ENCODE measurements at regions not wholly inside any gene's neighbourhood (a gene's known extent, or its start where the extent isn't known, plus 50 kb on each side); places are given as distances from the start of the nearest gene placed in this dataset.
"Not testable (repeated sequence)": the region's sequence is repeated elsewhere in the genome, so short reads cannot be mapped to it uniquely, and the experiment has no call there.

DNA sequence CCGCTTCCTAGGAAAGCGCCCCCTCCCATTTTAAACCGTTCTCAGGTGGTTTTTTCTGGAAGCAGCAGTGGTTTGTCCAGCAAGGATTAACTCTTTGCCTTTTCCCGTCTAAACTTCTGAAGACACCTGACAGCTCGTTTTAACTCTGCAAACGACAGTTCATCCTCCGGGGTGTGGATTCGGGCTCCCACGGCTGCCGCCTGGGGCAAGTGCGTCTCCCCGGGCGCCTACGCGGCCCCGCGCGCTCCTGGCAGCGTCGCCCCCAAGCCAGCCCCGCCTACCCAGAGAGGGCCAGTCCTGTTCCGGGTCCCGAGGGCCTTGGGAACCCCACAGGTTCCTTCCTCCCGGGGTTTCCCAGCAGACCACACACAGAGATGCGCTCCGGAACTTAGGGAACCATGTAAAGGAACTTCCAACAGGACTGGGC lies 54.4 kb downstream of the PRR18 start:
- H3K4me1 Mint-ChIP-seq, result peaks cover 1% of the 10 kb centered on the region
- peaks cover 73% of the 10 kb centered on the region for H3K27me3 Mint-ChIP-seq (ENCODE audit: low read depth)
- peak overlapping the region; percentile 56 for H3K4me3 Mint-ChIP-seq
- no peaks in the 10 kb centered on the region for H3K9me3 Mint-ChIP-seq
- H3K36me3 Mint-ChIP-seq, result no peaks in the 10 kb centered on the region
- no peak for DNase-seq (ENCODE audit: low spot score in 2 of 2, unreplicated experiment in 2 of 2)
- TF ChIP-seq, protein P1, sequence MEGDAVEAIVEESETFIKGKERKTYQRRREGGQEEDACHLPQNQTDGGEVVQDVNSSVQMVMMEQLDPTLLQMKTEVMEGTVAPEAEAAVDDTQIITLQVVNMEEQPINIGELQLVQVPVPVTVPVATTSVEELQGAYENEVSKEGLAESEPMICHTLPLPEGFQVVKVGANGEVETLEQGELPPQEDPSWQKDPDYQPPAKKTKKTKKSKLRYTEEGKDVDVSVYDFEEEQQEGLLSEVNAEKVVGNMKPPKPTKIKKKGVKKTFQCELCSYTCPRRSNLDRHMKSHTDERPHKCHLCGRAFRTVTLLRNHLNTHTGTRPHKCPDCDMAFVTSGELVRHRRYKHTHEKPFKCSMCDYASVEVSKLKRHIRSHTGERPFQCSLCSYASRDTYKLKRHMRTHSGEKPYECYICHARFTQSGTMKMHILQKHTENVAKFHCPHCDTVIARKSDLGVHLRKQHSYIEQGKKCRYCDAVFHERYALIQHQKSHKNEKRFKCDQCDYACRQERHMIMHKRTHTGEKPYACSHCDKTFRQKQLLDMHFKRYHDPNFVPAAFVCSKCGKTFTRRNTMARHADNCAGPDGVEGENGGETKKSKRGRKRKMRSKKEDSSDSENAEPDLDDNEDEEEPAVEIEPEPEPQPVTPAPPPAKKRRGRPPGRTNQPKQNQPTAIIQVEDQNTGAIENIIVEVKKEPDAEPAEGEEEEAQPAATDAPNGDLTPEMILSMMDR (IDR thresholded peaks at IDR 0.05; ENCODE audit: unreplicated experiment), result no peak
- no peak overlapping the region for H3K27ac Mint-ChIP-seq

DNA sequence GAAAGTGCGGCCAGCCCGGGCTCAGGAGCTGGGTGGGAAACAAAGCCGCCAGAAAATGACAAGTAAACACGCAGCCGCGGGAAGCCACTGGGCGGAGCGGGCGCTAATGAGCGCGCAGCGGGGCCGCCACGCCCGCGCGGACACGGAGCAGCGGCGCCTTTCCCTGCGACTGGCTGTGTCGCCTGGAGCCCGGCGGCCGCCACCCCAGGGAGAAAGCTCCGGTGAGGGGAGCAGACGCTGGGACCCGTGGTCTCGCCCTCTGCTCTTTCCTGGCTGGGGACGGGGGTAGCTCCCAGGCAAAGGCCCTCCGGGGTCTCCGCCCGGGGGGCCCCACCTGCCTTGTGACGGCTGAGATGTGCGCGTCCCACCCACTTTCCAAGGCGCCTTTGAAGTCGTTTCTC lies 54.9 kb downstream of the PRR18 start:
- Mint-ChIP-seq H3K4me1 (peaks cover 1% of the 10 kb centered on the region), H3K27me3 (ENCODE audit: low read depth) (peaks cover 71% of the 10 kb centered on the region), H3K4me3 (peak overlapping the region; percentile 59), H3K27ac (no peak overlapping the region), H3K36me3 (no peaks in the 10 kb centered on the region), H3K9me3 (no peaks in the 10 kb centered on the region)
- DNase-seq (ENCODE audit: low spot score in 2 of 2, unreplicated experiment in 2 of 2), result no peak
- TF ChIP-seq, protein P1 (IDR thresholded peaks at IDR 0.05; ENCODE audit: unreplicated experiment), result no peak

DNA sequence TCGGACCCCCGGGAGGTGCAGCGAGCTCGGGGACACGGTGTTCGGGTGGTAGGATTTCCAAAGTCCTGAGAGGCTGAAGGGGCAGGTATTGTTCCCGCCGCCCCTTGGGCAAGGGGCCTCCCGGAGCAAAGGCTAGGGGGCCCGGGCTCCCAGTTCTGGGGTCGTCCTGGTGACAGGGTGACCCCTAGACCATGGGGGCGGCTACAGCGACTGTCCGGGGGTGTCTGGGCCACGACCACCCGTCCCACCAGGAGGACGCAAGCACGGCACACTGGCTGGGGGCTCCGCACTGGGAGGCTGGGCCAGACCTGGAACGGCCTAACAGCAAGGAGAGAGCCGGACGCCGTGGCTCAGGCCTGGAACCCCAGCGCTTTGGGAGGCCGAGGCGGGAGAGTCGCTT lies 55.6 kb downstream of the PRR18 start:
- H3K36me3 Mint-ChIP-seq, result no peaks in the 10 kb centered on the region
- TF ChIP-seq, protein P1 (IDR thresholded peaks at IDR 0.05; ENCODE audit: unreplicated experiment), result no peak
- DNase-seq (ENCODE audit: low spot score in 2 of 2, unreplicated experiment in 2 of 2), result no peak
- no peaks in the 10 kb centered on the region for H3K9me3 Mint-ChIP-seq
- H3K27me3 Mint-ChIP-seq (ENCODE audit: low read depth), result peaks cover 65% of the 10 kb centered on the region
- peaks cover 1% of the 10 kb centered on the region for H3K4me1 Mint-ChIP-seq
- H3K4me3 Mint-ChIP-seq, result no peak overlapping the region
- no peak overlapping the region for H3K27ac Mint-ChIP-seq

DNA sequence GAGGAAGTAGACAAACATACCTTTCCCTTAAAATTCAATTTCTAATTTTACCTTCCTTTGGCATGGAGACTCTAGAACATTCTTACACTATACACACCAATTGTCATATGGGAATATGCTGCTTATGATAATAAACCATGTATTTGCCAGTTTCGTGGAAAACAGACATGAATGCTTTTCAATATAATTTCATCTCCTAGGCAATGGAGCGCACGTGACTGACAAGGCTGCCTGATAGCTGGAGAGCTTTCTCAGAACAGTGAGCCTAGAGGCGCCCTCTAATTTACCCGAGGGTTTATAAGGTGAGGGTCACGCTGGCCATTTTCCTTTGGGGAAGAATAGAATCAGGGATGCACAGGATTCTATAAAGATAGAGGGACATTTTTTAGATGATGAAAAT lies 56.5 kb downstream of the PRR18 start:
- no peak for DNase-seq (ENCODE audit: low spot score in 2 of 2, unreplicated experiment in 2 of 2)
- Mint-ChIP-seq H3K27ac (no peak overlapping the region), H3K9me3 (no peaks in the 10 kb centered on the region), H3K36me3 (no peaks in the 10 kb centered on the region), H3K4me1 (peaks cover 1% of the 10 kb centered on the region), H3K4me3 (peak overlapping the region; percentile 26), H3K27me3 (ENCODE audit: low read depth) (peaks cover 61% of the 10 kb centered on the region)
- TF ChIP-seq, protein P1 (IDR thresholded peaks at IDR 0.05; ENCODE audit: unreplicated experiment), result no peak

DNA sequence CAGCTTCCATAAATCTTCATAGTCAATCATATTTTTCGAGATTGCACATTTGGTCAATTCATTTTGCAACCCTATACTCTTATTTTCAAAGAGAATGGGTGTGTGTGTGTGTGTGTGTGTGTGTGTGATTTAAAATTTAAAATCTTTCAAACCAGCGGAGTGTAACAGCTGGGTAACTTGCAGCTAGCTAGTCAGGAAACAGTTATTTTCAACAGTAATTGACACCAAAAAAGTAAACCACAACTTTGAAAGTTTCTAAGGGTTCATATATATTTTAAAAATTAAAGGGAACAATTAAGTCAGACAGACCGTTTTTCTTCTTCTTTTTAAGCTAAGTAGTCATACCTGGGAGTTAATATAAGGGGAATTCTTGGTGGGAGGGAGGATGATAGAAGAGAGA lies 57.0 kb downstream of the PRR18 start:
- TF ChIP-seq, protein P1 (IDR thresholded peaks at IDR 0.05; ENCODE audit: unreplicated experiment), result no peak
- no peak for DNase-seq (ENCODE audit: low spot score in 2 of 2, unreplicated experiment in 2 of 2)
- H3K9me3 Mint-ChIP-seq, result no peaks in the 10 kb centered on the region
- no peaks in the 10 kb centered on the region for H3K36me3 Mint-ChIP-seq
- H3K27me3 Mint-ChIP-seq (ENCODE audit: low read depth), result peaks cover 61% of the 10 kb centered on the region
- no peak overlapping the region for H3K4me3 Mint-ChIP-seq
- H3K4me1 Mint-ChIP-seq, result peaks cover 1% of the 10 kb centered on the region
- H3K27ac Mint-ChIP-seq, result no peak overlapping the region

DNA sequence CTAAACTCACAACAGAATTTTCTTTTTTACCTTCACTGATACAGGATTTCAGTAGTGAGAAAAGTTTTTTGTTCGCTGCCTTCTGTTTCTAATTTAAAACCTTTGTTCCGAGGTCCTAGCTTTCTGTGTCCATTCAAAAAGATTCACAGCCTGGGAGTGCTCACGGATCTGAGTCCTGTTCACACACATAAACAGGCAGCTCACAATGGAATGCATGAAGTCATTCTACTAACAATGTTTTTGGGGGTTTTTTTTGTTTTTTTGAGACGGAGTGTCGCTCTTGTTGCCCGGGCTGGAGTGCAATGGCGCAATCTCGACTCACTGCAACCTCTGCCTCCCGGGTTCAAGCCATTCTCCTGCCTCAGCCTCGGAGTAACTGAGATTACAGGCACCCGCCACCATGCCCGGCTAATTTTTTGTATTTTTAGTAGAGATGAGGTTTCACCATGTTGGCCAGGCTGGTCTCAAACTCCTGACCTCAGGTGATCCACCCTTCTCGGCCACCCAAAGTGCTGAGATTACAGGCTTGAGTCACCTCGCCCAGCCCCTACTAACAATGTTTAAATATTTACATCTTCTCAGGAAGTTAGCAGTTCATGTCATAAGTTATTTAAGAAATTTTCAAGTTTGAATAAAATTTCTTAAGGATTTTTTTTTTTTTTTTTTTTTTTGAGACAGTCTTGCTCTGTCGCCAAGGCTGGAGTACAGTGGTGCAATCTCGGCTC lies 59.0 kb downstream of the PRR18 start:
- not testable (repeated sequence) for H3K27ac Mint-ChIP-seq, H3K36me3 Mint-ChIP-seq
- peaks cover 58% of the 10 kb centered on the region for H3K27me3 Mint-ChIP-seq (ENCODE audit: low read depth)

More for the DNA sequence above, 59.0 kb downstream of the PRR18 start:
- not testable (repeated sequence) for H3K9me3 Mint-ChIP-seq; H3K4me1 Mint-ChIP-seq; DNase-seq (ENCODE audit: low spot score in 2 of 2, unreplicated experiment in 2 of 2); H3K4me3 Mint-ChIP-seq

Measured in mesothelial cell of epicardium (in vitro differentiated cells).